ENCODE measurements at regions not wholly inside any gene's neighbourhood (a gene's known extent, or its start where the extent isn't known, plus 50 kb on each side); places are given as distances from the start of the nearest gene placed in this dataset.
"Not testable (repeated sequence)": the region's sequence is repeated elsewhere in the genome, so short reads cannot be mapped to it uniquely, and the experiment has no call there.

DNA sequence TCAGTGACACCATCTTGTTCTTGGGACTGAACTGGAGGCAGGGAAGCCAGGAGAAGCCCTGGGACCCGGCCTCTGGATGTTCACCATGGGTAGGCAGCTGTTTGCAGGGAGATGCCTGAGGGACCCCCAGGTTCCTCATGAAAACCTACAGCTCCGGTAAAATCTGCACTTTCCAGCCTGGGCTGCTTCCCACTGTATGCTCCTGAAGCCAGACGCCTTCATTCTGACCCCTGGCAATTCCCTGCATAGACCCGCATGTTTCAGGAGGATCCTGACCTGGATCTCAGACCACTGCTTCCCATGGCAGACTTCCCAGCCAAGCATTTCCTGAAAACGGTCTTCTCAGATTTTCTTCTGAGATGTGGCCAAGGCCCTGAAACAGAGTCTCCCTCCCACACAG lies 306.7 kb downstream of the PREX1 start:
- no peaks in the 10 kb centered on the region for H3K36me3 ChIP-seq (replicated peaks in 1 of 2; ENCODE audit: control insufficient read depth in 1 of 2, insufficient read depth in 2 of 2, low read length in 2 of 2)
- no peaks in the 10 kb centered on the region for H3K27me3 ChIP-seq (ENCODE audit: control insufficient read depth in 2 of 2, insufficient read depth in 2 of 2, low read length in 2 of 2)
- peaks cover 4 to 9% (median 5%) of the 10 kb centered on the region in 3 donors for H3K27me3 Mint-ChIP-seq (ENCODE audit: low read depth in 3 of 3)
- TF ChIP-seq, protein P1, sequence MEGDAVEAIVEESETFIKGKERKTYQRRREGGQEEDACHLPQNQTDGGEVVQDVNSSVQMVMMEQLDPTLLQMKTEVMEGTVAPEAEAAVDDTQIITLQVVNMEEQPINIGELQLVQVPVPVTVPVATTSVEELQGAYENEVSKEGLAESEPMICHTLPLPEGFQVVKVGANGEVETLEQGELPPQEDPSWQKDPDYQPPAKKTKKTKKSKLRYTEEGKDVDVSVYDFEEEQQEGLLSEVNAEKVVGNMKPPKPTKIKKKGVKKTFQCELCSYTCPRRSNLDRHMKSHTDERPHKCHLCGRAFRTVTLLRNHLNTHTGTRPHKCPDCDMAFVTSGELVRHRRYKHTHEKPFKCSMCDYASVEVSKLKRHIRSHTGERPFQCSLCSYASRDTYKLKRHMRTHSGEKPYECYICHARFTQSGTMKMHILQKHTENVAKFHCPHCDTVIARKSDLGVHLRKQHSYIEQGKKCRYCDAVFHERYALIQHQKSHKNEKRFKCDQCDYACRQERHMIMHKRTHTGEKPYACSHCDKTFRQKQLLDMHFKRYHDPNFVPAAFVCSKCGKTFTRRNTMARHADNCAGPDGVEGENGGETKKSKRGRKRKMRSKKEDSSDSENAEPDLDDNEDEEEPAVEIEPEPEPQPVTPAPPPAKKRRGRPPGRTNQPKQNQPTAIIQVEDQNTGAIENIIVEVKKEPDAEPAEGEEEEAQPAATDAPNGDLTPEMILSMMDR (IDR thresholded peaks at IDR 0.05), result no peak
- intact Hi-C loops (cut with micrococcal nuclease), result no loop called here
- no peak overlapping the region for H3K4me3 Mint-ChIP-seq
- no peaks in the 10 kb centered on the region for H4K20me1 ChIP-seq (ENCODE audit: insufficient read depth, low read length)
- no peaks in the 10 kb centered on the region for H3K36me3 Mint-ChIP-seq
- no peaks in the 10 kb centered on the region for H3K9me3 ChIP-seq (replicated peaks in 1 of 2; ENCODE audit: control insufficient read depth in 1 of 2, insufficient read depth in 1 of 2, low read length in 2 of 2)
- no peak overlapping the region for H3K4me2 ChIP-seq (replicated peaks; ENCODE audit: extremely low read depth, low read length, poor library complexity, severe bottlenecking)
- WGBS (ENCODE audit: insufficient coverage), result 97% methylated on average over 4 of the region's 5 CpGs
- H3K4me1 ChIP-seq (ENCODE audit: control insufficient read depth in 1 of 2, insufficient read depth in 2 of 2, low read length in 2 of 2), result no peaks in the 10 kb centered on the region
- no peaks in the 10 kb centered on the region for H3K79me2 ChIP-seq (ENCODE audit: insufficient read depth, low read length)
- peaks cover 6% of the 10 kb centered on the region for H3K4me1 Mint-ChIP-seq
- H3K27ac ChIP-seq (ENCODE audit: low read depth in 1 of 2, low read length in 2 of 2), result no peak overlapping the region
- H3K4me3 ChIP-seq (replicated peaks in 1 of 3; ENCODE audit: low read depth in 2 of 3, low read length in 3 of 3), result no peak overlapping the region
- H2AFZ ChIP-seq (ENCODE audit: insufficient read depth, low read depth, low read length, poor library complexity, severe bottlenecking), result no peak overlapping the region
- no peak overlapping the region for H3K27ac Mint-ChIP-seq
- H3K9ac ChIP-seq (ENCODE audit: insufficient read depth, low read length, poor library complexity, severe bottlenecking), result no peak overlapping the region
- peaks cover 0 to 3% (median 0%) of the 10 kb centered on the region in 7 donors for H3K9me3 Mint-ChIP-seq
- no peak for DNase-seq

DNA sequence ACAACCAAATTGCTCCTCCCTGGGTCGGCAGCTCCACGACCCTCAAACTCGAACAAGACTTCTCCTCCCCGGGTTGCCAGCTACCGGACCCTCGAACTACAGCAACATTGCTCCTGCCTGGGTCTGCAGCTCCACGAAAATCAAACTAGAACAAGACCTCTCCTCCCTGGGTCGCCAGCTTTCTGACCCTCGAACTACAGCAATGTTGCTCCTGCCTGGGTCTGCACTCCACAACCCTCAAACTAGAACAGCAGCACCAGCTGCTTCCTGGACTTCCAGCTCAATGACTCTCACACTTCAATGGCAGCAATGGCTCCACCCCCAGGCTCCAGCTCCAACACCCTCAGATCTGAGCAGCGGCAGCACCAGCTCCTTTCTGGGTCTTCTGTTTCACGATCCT lies 311.6 kb downstream of the PREX1 start:
- H4K20me1 ChIP-seq (ENCODE audit: insufficient read depth, low read length); H3K4me2 ChIP-seq (replicated peaks; ENCODE audit: extremely low read depth, low read length, poor library complexity, severe bottlenecking); H3K27ac ChIP-seq (ENCODE audit: low read depth in 1 of 2, low read length in 2 of 2); H3K27ac Mint-ChIP-seq; H2AFZ ChIP-seq (ENCODE audit: insufficient read depth, low read depth, low read length, poor library complexity, severe bottlenecking); H3K4me1 ChIP-seq (ENCODE audit: control insufficient read depth in 1 of 2, insufficient read depth in 2 of 2, low read length in 2 of 2); H3K36me3 ChIP-seq (replicated peaks in 1 of 2; ENCODE audit: control insufficient read depth in 1 of 2, insufficient read depth in 2 of 2, low read length in 2 of 2); H3K9me3 ChIP-seq (replicated peaks in 1 of 2; ENCODE audit: control insufficient read depth in 1 of 2, insufficient read depth in 1 of 2, low read length in 2 of 2); H3K36me3 Mint-ChIP-seq; H3K9ac ChIP-seq (ENCODE audit: insufficient read depth, low read length, poor library complexity, severe bottlenecking); H3K79me2 ChIP-seq (ENCODE audit: insufficient read depth, low read length); H3K27me3 ChIP-seq (ENCODE audit: control insufficient read depth in 2 of 2, insufficient read depth in 2 of 2, low read length in 2 of 2); H3K4me3 ChIP-seq (replicated peaks in 1 of 3; ENCODE audit: low read depth in 2 of 3, low read length in 3 of 3); H3K4me1 Mint-ChIP-seq: not testable (repeated sequence)
- WGBS (ENCODE audit: insufficient coverage), result 40% methylated on average over 9 of the region's 11 CpGs
- peak overlapping the region in 1 of 2 donors; percentile 9 for H3K4me3 Mint-ChIP-seq
- peaks cover 0 to 28% (median 9%) of the 10 kb centered on the region in 7 donors for H3K9me3 Mint-ChIP-seq
- H3K27me3 Mint-ChIP-seq (ENCODE audit: low read depth in 3 of 3), result peaks cover 11 to 14% (median 13%) of the 10 kb centered on the region in 3 donors
- peak in 1 of 3 donors; percentile 6 for DNase-seq
- intact Hi-C loops (cut with micrococcal nuclease), result loop anchor here (5.0 kb wide), 2 partner anchors 619 to 624 kb away; no protein-coding TSS in a partner anchor

DNA sequence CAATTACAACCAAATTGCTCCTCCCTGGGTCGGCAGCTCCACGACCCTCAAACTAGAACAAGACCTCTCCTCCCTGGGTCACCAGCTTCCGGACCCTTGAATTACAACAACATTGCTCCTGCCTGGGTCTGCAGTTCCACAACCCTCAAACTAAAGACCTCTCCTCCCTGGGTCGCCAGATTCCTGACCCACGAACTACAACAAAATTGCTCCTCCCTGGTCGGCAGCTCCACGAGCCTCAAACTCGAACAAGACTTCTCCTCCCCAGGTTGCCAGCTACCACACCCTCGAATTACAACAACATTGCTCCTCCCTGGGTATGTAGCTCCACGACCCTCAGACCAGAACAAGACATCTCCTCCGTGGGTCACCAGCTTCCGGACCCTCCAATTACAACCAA lies 313.2 kb downstream of the PREX1 start:
- peaks cover 10 to 20% (median 13%) of the 10 kb centered on the region in 3 donors for H3K27me3 Mint-ChIP-seq (ENCODE audit: low read depth in 3 of 3)
- H3K27ac Mint-ChIP-seq; intact Hi-C loops (cut with micrococcal nuclease): not testable (repeated sequence)

DNA sequence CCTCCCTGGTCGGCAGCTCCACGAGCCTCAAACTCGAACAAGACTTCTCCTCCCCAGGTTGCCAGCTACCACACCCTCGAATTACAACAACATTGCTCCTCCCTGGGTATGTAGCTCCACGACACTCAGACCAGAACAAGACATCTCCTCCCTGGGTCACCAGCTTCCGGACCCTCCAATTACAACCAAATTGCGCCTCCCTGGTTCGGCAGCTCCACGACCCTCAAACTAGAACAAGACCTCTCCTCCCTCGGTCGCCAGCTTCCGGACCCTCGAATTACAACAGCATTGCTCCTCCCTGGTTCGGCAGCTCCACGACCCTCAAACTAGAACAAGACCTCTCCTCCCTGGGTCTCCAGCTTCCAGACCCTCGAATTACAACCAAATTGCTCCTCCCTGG lies 315.3 kb downstream of the PREX1 start:
- H3K36me3 Mint-ChIP-seq; H3K4me1 ChIP-seq (ENCODE audit: control insufficient read depth in 1 of 2, insufficient read depth in 2 of 2, low read length in 2 of 2); intact Hi-C loops (cut with micrococcal nuclease); H3K4me1 Mint-ChIP-seq; H3K27ac ChIP-seq (ENCODE audit: low read depth in 1 of 2, low read length in 2 of 2); H3K4me2 ChIP-seq (replicated peaks; ENCODE audit: extremely low read depth, low read length, poor library complexity, severe bottlenecking); H3K27me3 ChIP-seq (ENCODE audit: control insufficient read depth in 2 of 2, insufficient read depth in 2 of 2, low read length in 2 of 2); H3K36me3 ChIP-seq (replicated peaks in 1 of 2; ENCODE audit: control insufficient read depth in 1 of 2, insufficient read depth in 2 of 2, low read length in 2 of 2); H3K4me3 Mint-ChIP-seq; H3K9ac ChIP-seq (ENCODE audit: insufficient read depth, low read length, poor library complexity, severe bottlenecking); H3K27ac Mint-ChIP-seq; H4K20me1 ChIP-seq (ENCODE audit: insufficient read depth, low read length); H3K4me3 ChIP-seq (replicated peaks in 1 of 3; ENCODE audit: low read depth in 2 of 3, low read length in 3 of 3); H3K79me2 ChIP-seq (ENCODE audit: insufficient read depth, low read length); H2AFZ ChIP-seq (ENCODE audit: insufficient read depth, low read depth, low read length, poor library complexity, severe bottlenecking); H3K9me3 ChIP-seq (replicated peaks in 1 of 2; ENCODE audit: control insufficient read depth in 1 of 2, insufficient read depth in 1 of 2, low read length in 2 of 2); DNase-seq: not testable (repeated sequence)
- H3K27me3 Mint-ChIP-seq (ENCODE audit: low read depth in 3 of 3), result peaks cover 8 to 20% (median 11%) of the 10 kb centered on the region in 3 donors
- H3K9me3 Mint-ChIP-seq, result peaks cover 0 to 38% (median 15%) of the 10 kb centered on the region in 7 donors
- no CpG with 5 or more reads among the region's 16 CpGs for WGBS (ENCODE audit: insufficient coverage)

More for the DNA sequence above, 313.2 kb downstream of the PREX1 start:
- DNase-seq; H2AFZ ChIP-seq (ENCODE audit: insufficient read depth, low read depth, low read length, poor library complexity, severe bottlenecking); H3K4me3 Mint-ChIP-seq; H3K4me2 ChIP-seq (replicated peaks; ENCODE audit: extremely low read depth, low read length, poor library complexity, severe bottlenecking); H3K4me1 Mint-ChIP-seq; H4K20me1 ChIP-seq (ENCODE audit: insufficient read depth, low read length); H3K27ac ChIP-seq (ENCODE audit: low read depth in 1 of 2, low read length in 2 of 2); H3K4me3 ChIP-seq (replicated peaks in 1 of 3; ENCODE audit: low read depth in 2 of 3, low read length in 3 of 3); H3K9me3 ChIP-seq (replicated peaks in 1 of 2; ENCODE audit: control insufficient read depth in 1 of 2, insufficient read depth in 1 of 2, low read length in 2 of 2); H3K27me3 ChIP-seq (ENCODE audit: control insufficient read depth in 2 of 2, insufficient read depth in 2 of 2, low read length in 2 of 2); H3K36me3 ChIP-seq (replicated peaks in 1 of 2; ENCODE audit: control insufficient read depth in 1 of 2, insufficient read depth in 2 of 2, low read length in 2 of 2); H3K79me2 ChIP-seq (ENCODE audit: insufficient read depth, low read length); H3K9ac ChIP-seq (ENCODE audit: insufficient read depth, low read length, poor library complexity, severe bottlenecking); H3K36me3 Mint-ChIP-seq; H3K4me1 ChIP-seq (ENCODE audit: control insufficient read depth in 1 of 2, insufficient read depth in 2 of 2, low read length in 2 of 2): not testable (repeated sequence)
- WGBS (ENCODE audit: insufficient coverage), result no CpG with 5 or more reads among the region's 12 CpGs
- peaks cover 0 to 35% (median 12%) of the 10 kb centered on the region in 7 donors for H3K9me3 Mint-ChIP-seq

Data from CD14-positive monocyte (primary cell).